ENCODE measurements at regions not wholly inside any gene's neighbourhood (a gene's known extent, or its start where the extent isn't known, plus 50 kb on each side); places are given as distances from the start of the nearest gene placed in this dataset.

- intact Hi-C loops (cut with DNase I), result no loop called here
- H3K27me3 ChIP-seq (ENCODE audit: control insufficient read depth, insufficient read depth), result no peaks in the 10 kb centered on the region
- H3K9me3 ChIP-seq (ENCODE audit: control insufficient read depth, low read length), result no peaks in the 10 kb centered on the region
- DNase-seq (no peak), ATAC-seq (no peak)
- no peaks in the 10 kb centered on the region for H3K4me1 ChIP-seq (ENCODE audit: control insufficient read depth, insufficient read depth, low read length)
- no peak overlapping the region for H3K4me3 ChIP-seq (ENCODE audit: low read length)
- H3K27ac ChIP-seq (ENCODE audit: low read length), result no peak overlapping the region
Observed at GRCh38 chr18:55073834-55074233, 114.6 kb upstream of the CCDC68 start.

- intact Hi-C loops (cut with DNase I), result no loop called here
- H3K4me3 ChIP-seq (ENCODE audit: low read length), result no peak overlapping the region
- no peak for ATAC-seq
- no peak overlapping the region for H3K27ac ChIP-seq (ENCODE audit: low read length)
- 90% methylated on average over 4 of the region's 4 CpGs for WGBS
- H3K4me1 ChIP-seq (ENCODE audit: control insufficient read depth, insufficient read depth, low read length), result no peaks in the 10 kb centered on the region
- H3K27me3 ChIP-seq (ENCODE audit: control insufficient read depth, insufficient read depth), result no peaks in the 10 kb centered on the region
- no peak for DNase-seq
- no peaks in the 10 kb centered on the region for H3K9me3 ChIP-seq (ENCODE audit: control insufficient read depth, low read length)
Observed at GRCh38 chr18:55073116-55073515, 113.9 kb upstream of the CCDC68 start.

- H3K27me3 ChIP-seq (ENCODE audit: control insufficient read depth, insufficient read depth), result no peaks in the 10 kb centered on the region
- H3K4me1 ChIP-seq (ENCODE audit: control insufficient read depth, insufficient read depth, low read length), result no peaks in the 10 kb centered on the region
- DNase-seq, result no peak
- WGBS, result 93% methylated on average over 4 of the region's 4 CpGs
- no peak for ATAC-seq
- intact Hi-C loops (cut with DNase I), result no loop called here
- no peak overlapping the region for H3K4me3 ChIP-seq (ENCODE audit: low read length)
- no peak overlapping the region for H3K27ac ChIP-seq (ENCODE audit: low read length)
- H3K9me3 ChIP-seq (ENCODE audit: control insufficient read depth, low read length), result no peaks in the 10 kb centered on the region
Observed at GRCh38 chr18:55072698-55073097, 113.4 kb upstream of the CCDC68 start.

GRCh38 chr18:55072181-55072580 lies 112.9 kb upstream of the CCDC68 start:
- H3K9me3 ChIP-seq (ENCODE audit: control insufficient read depth, low read length), result no peaks in the 10 kb centered on the region
- no peak for DNase-seq
- 33% methylated on average over 2 of the region's 2 CpGs for WGBS
- no peak overlapping the region for H3K27ac ChIP-seq (ENCODE audit: low read length)
- H3K4me3 ChIP-seq (ENCODE audit: low read length), result no peak overlapping the region
- H3K4me1 ChIP-seq (ENCODE audit: control insufficient read depth, insufficient read depth, low read length), result no peaks in the 10 kb centered on the region
- intact Hi-C loops (cut with DNase I), result no loop called here
- ATAC-seq, result no peak
- no peaks in the 10 kb centered on the region for H3K27me3 ChIP-seq (ENCODE audit: control insufficient read depth, insufficient read depth)

GRCh38 chr18:55069497-55069896 lies 110.2 kb upstream of the CCDC68 start:
- 92% methylated on average over 6 of the region's 6 CpGs for WGBS
- Histone ChIP-seq H3K4me3 (ENCODE audit: low read length) (no peak overlapping the region), H3K27me3 (ENCODE audit: control insufficient read depth, insufficient read depth) (no peaks in the 10 kb centered on the region), H3K4me1 (ENCODE audit: control insufficient read depth, insufficient read depth, low read length) (no peaks in the 10 kb centered on the region), H3K9me3 (ENCODE audit: control insufficient read depth, low read length) (no peaks in the 10 kb centered on the region), H3K27ac (ENCODE audit: low read length) (no peak overlapping the region)
- intact Hi-C loops (cut with DNase I), result no loop called here
- no peak for DNase-seq
- ATAC-seq, result no peak

GRCh38 chr18:55064760-55065159 lies 105.5 kb upstream of the CCDC68 start:
- intact Hi-C loops (cut with DNase I), result no loop called here
- DNase-seq (no peak), ATAC-seq (no peak)
- Histone ChIP-seq H3K27ac (ENCODE audit: low read length) (no peak overlapping the region), H3K4me3 (ENCODE audit: low read length) (no peak overlapping the region), H3K9me3 (ENCODE audit: control insufficient read depth, low read length) (no peaks in the 10 kb centered on the region), H3K27me3 (ENCODE audit: control insufficient read depth, insufficient read depth) (no peaks in the 10 kb centered on the region), H3K4me1 (ENCODE audit: control insufficient read depth, insufficient read depth, low read length) (no peaks in the 10 kb centered on the region)
- 76% methylated on average over 5 of the region's 5 CpGs for WGBS

- H3K27me3 ChIP-seq (ENCODE audit: control insufficient read depth, insufficient read depth), result no peaks in the 10 kb centered on the region
- no peaks in the 10 kb centered on the region for H3K9me3 ChIP-seq (ENCODE audit: control insufficient read depth, low read length)
- ATAC-seq, result no peak
- 85% methylated on average over 4 of the region's 4 CpGs for WGBS
- H3K27ac ChIP-seq (ENCODE audit: low read length), result no peak overlapping the region
- intact Hi-C loops (cut with DNase I), result no loop called here
- H3K4me3 ChIP-seq (ENCODE audit: low read length), result no peak overlapping the region
- H3K4me1 ChIP-seq (ENCODE audit: control insufficient read depth, insufficient read depth, low read length), result no peaks in the 10 kb centered on the region
- no peak for DNase-seq
Observed at GRCh38 chr18:55064073-55064472, 104.8 kb upstream of the CCDC68 start.

- H3K27ac ChIP-seq (ENCODE audit: low read length), result no peak overlapping the region
- intact Hi-C loops (cut with DNase I), result no loop called here
- H3K9me3 ChIP-seq (ENCODE audit: control insufficient read depth, low read length), result no peaks in the 10 kb centered on the region
- DNase-seq (no peak), ATAC-seq (no peak)
- no peak overlapping the region for H3K4me3 ChIP-seq (ENCODE audit: low read length)
- H3K27me3 ChIP-seq (ENCODE audit: control insufficient read depth, insufficient read depth), result no peaks in the 10 kb centered on the region
- no peaks in the 10 kb centered on the region for H3K4me1 ChIP-seq (ENCODE audit: control insufficient read depth, insufficient read depth, low read length)
- 87% methylated on average over 24 of the region's 24 CpGs for WGBS
Observed at GRCh38 chr18:55054021-55054990, 95.0 kb upstream of the CCDC68 start.

- no peaks in the 10 kb centered on the region for H3K4me1 ChIP-seq (ENCODE audit: control insufficient read depth, insufficient read depth, low read length)
- no peak for ATAC-seq
- intact Hi-C loops (cut with DNase I), result no loop called here
- H3K27me3 ChIP-seq (ENCODE audit: control insufficient read depth, insufficient read depth), result no peaks in the 10 kb centered on the region
- no peaks in the 10 kb centered on the region for H3K9me3 ChIP-seq (ENCODE audit: control insufficient read depth, low read length)
- DNase-seq, result no peak
- 71% methylated on average over 3 of the region's 3 CpGs for WGBS
- no peak overlapping the region for H3K4me3 ChIP-seq (ENCODE audit: low read length)
- H3K27ac ChIP-seq (ENCODE audit: low read length), result no peak overlapping the region
Observed at GRCh38 chr18:55048892-55049291, 89.6 kb upstream of the CCDC68 start.

GRCh38 chr18:55047546-55047945 lies 88.3 kb upstream of the CCDC68 start:
- no peak for ATAC-seq
- WGBS, result 92% methylated on average over 2 of the region's 2 CpGs

GRCh38 chr18:55041366-55041765 lies 82.1 kb upstream of the CCDC68 start:
- no peak for DNase-seq
- Histone ChIP-seq H3K27ac (ENCODE audit: low read length) (no peak overlapping the region), H3K9me3 (ENCODE audit: control insufficient read depth, low read length) (no peaks in the 10 kb centered on the region), H3K4me1 (ENCODE audit: control insufficient read depth, insufficient read depth, low read length) (no peaks in the 10 kb centered on the region), H3K27me3 (ENCODE audit: control insufficient read depth, insufficient read depth) (no peaks in the 10 kb centered on the region), H3K4me3 (ENCODE audit: low read length) (no peak overlapping the region)
- 82% methylated on average over 1 of the region's 1 CpG for WGBS
- ATAC-seq, result no peak
- intact Hi-C loops (cut with DNase I), result no loop called here

More at GRCh38 chr18:55047546-55047945, 88.3 kb upstream of the CCDC68 start:
- no peaks in the 10 kb centered on the region for H3K4me1 ChIP-seq (ENCODE audit: control insufficient read depth, insufficient read depth, low read length)
- no peaks in the 10 kb centered on the region for H3K9me3 ChIP-seq (ENCODE audit: control insufficient read depth, low read length)
- no peak for DNase-seq
- H3K4me3 ChIP-seq (ENCODE audit: low read length), result no peak overlapping the region
- intact Hi-C loops (cut with DNase I), result no loop called here
- H3K27ac ChIP-seq (ENCODE audit: low read length), result no peak overlapping the region
- no peaks in the 10 kb centered on the region for H3K27me3 ChIP-seq (ENCODE audit: control insufficient read depth, insufficient read depth)

All from right cardiac atrium (tissue), 5 donors.